ENCODE measurements at regions not wholly inside any gene's neighbourhood (a gene's known extent, or its start where the extent isn't known, plus 50 kb on each side); places are given as distances from the start of the nearest gene placed in this dataset.

DNA sequence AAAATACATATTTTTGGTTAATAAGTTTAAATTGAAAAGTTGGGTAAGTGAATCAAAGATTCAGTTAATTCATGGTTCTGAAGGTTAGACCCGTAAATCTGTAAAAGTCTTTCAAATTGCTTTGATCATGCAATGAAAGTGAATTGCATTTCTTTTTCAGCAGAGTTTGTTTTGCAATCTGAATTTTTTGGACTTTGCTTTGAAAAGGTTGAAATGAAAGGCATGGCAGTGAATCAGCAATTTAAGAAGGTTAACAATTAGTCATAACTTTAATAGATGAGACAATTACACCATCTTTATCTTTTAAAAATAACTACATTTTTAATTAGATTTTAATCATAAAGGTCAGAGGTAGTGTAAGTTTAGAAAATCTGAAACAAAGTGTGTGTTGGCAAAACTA lies 310.9 kb upstream of the KCNJ16 start:
- H3K27ac ChIP-seq, result no peak overlapping the region
- no peak for DNase-seq
- TF ChIP-seq, protein P1, sequence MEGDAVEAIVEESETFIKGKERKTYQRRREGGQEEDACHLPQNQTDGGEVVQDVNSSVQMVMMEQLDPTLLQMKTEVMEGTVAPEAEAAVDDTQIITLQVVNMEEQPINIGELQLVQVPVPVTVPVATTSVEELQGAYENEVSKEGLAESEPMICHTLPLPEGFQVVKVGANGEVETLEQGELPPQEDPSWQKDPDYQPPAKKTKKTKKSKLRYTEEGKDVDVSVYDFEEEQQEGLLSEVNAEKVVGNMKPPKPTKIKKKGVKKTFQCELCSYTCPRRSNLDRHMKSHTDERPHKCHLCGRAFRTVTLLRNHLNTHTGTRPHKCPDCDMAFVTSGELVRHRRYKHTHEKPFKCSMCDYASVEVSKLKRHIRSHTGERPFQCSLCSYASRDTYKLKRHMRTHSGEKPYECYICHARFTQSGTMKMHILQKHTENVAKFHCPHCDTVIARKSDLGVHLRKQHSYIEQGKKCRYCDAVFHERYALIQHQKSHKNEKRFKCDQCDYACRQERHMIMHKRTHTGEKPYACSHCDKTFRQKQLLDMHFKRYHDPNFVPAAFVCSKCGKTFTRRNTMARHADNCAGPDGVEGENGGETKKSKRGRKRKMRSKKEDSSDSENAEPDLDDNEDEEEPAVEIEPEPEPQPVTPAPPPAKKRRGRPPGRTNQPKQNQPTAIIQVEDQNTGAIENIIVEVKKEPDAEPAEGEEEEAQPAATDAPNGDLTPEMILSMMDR (IDR thresholded peaks at IDR 0.05), result no peak
- no peaks in the 10 kb centered on the region for H3K27me3 ChIP-seq
- H3K4me3 ChIP-seq, result no peak overlapping the region
- no peaks in the 10 kb centered on the region for H3K4me1 ChIP-seq
- H3K9me3 ChIP-seq, result no peaks in the 10 kb centered on the region
- no peak for ATAC-seq
- intact Hi-C loops (cut with DNase I), result no loop called here
- no peaks in the 10 kb centered on the region for H3K36me3 ChIP-seq

DNA sequence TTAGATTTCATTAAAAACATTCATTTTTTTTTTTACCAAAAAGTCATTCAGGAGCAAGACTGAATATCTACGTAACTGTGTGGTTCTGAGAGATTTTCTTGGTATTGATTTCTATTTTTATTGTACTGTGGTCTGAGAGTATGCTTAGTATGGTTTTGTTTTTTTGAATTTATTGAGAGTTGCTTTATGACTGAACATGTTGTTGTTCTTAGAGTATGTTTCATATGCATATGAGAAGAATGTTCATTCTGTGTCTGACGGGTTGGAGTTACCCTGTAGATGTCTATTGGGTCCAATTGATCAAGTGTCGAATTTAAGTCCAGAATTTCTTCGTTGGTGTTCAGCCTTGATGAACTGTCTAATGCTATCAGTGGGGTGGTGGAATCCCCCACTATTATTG lies 306.0 kb upstream of the KCNJ16 start:
- DNase-seq, result no peak
- H3K4me3 ChIP-seq, result no peak overlapping the region
- TF ChIP-seq, protein P1 (IDR thresholded peaks at IDR 0.05), result no peak
- H3K36me3 ChIP-seq, result no peaks in the 10 kb centered on the region
- no peaks in the 10 kb centered on the region for H3K4me1 ChIP-seq
- no peak for ATAC-seq
- no peak overlapping the region for H3K27ac ChIP-seq
- intact Hi-C loops (cut with DNase I), result no loop called here
- no peaks in the 10 kb centered on the region for H3K27me3 ChIP-seq
- no peaks in the 10 kb centered on the region for H3K9me3 ChIP-seq

- DNase-seq, result no peak
- no peaks in the 10 kb centered on the region for H3K4me1 ChIP-seq
- H3K36me3 ChIP-seq, result no peaks in the 10 kb centered on the region
- no peak overlapping the region for H3K27ac ChIP-seq
- H3K4me3 ChIP-seq, result no peak overlapping the region
- no peaks in the 10 kb centered on the region for H3K27me3 ChIP-seq
- TF ChIP-seq, protein P1 (IDR thresholded peaks at IDR 0.05), result no peak
- no peak for ATAC-seq
- H3K9me3 ChIP-seq, result no peaks in the 10 kb centered on the region
- intact Hi-C loops (cut with DNase I), result no loop called here
Measured at GRCh38 chr17:69773081-69773480, 301.9 kb upstream of the KCNJ16 start.

DNA sequence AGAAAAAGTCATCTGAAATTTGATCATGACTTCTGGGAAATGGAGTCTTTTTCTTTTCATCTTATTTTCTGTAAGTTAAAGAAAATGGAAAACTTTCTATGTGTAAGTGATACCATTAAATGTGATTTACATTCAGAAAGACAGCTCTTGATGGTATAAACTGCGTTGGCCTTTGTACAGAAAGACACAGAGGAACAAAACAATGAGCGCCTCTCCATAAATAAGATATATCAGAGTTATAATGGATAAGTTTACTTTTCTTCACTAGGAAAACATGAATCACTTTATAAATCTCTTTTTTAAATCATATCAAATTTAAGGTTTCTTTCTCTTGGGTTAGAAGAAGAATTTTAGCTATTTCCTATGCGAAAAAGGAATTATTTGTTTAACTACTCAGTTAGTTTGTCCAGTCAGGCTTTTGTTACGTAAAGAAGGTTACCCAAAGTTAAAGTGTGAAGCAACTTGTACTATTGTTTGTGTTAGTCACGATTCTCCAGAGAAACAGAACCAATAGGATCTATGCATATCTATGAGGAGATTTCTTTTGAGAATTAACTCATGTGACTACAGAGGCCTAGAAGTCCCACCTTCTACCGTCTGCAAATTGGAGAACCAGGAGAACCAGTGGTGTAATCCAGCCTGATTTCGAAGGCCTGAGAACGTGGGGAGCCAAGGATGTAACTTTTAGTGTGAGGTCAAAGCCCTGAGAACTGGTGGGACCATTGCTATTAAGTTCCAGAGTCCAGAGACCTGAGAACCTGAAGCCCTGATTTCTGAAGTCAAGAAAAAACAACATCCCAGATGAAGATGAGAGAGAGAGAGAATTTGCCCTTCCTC lies 295.4 kb upstream of the KCNJ16 start:
- no peaks in the 10 kb centered on the region for H3K4me1 ChIP-seq
- H3K36me3 ChIP-seq, result no peaks in the 10 kb centered on the region
- H3K27me3 ChIP-seq, result no peaks in the 10 kb centered on the region
- intact Hi-C loops (cut with DNase I), result no loop called here
- no peak overlapping the region for H3K4me3 ChIP-seq
- TF ChIP-seq, protein P1 (IDR thresholded peaks at IDR 0.05), result no peak
- no peaks in the 10 kb centered on the region for H3K9me3 ChIP-seq
- H3K27ac ChIP-seq, result no peak overlapping the region
- DNase-seq, result no peak
- ATAC-seq, result no peak

- TF ChIP-seq, protein P1 (IDR thresholded peaks at IDR 0.05), result no peak
- no peak overlapping the region for H3K27ac ChIP-seq
- intact Hi-C loops (cut with DNase I), result no loop called here
- H3K9me3 ChIP-seq, result no peaks in the 10 kb centered on the region
- H3K36me3 ChIP-seq, result no peaks in the 10 kb centered on the region
- no peaks in the 10 kb centered on the region for H3K4me1 ChIP-seq
- H3K27me3 ChIP-seq, result no peaks in the 10 kb centered on the region
- DNase-seq (no peak), ATAC-seq (no peak)
- no peak overlapping the region for H3K4me3 ChIP-seq
Measured at GRCh38 chr17:69783865-69784264, 291.2 kb upstream of the KCNJ16 start.

Data from upper lobe of right lung (tissue), 1 donor.